GM12878 (cell line): ENCODE measurements at regions not wholly inside any gene's neighbourhood (a gene's known extent, or its start where the extent isn't known, plus 50 kb on each side); places are given as distances from the start of the nearest gene placed in this dataset.

Experiments used
- ATAC-seq: fragments of 200-7000 bp; cut with Tn5 transposase; 3 replicates; pipeline ENCODE4 v1.9.1; 2020; ENCODE audit warnings: mild to moderate bottlenecking, moderate library complexity
- BruUV-seq: library from RNA; stranded (reverse); fragments of 400-500 nt; replicated peaks from 2 replicates; lab custom pipeline; 2021; lab: Mats Ljungman, UMichigan
- CTCF ChIA-PET: fragments of 300-600 bp; sonication (Branson Sonifier 250); formaldehyde crosslinking; extraction: SDS; loops from one replicate; lab custom pipeline; 2021; ENCODE audit warnings: inconsistent platforms; lab: Yijun Ruan, JAX
- POLR2A ChIA-PET: fragments of 350-600 bp; formaldehyde crosslinking; extraction: SDS; loops from one replicate; lab custom pipeline; 2021; ENCODE audit warnings: inconsistent platforms; lab: Charles Lee
- RAD21 ChIA-PET: fragments of 300-600 bp; sonication (Branson Sonifier 250); formaldehyde crosslinking; loops from one replicate; lab custom pipeline; 2023; ENCODE audit warnings: antibody characterized with exemption; ENCODE audit not compliant: unreplicated experiment; lab: Charles Lee
- SMC1A ChIA-PET: fragments of 300-600 bp; sonication (Branson Sonifier 250); formaldehyde crosslinking; loops from one replicate; lab custom pipeline; 2023; ENCODE audit not compliant: unreplicated experiment, uncharacterized antibody; lab: Charles Lee
- DNase-seq: peaks from one replicate; pipeline ENCODE4 v3.0.0-alpha.2; 2011; ENCODE audit warnings: low read depth, low spot score
- FAIRE-seq: peaks from 3 replicates; lab custom pipeline; 2011; peaks lifted over from hg19 to GRCh38; lab: Jason Lieb, UNC
- H2AFZ ChIP-seq: 2 replicates; pipeline ENCODE4 v1.6.0; 2011; ENCODE audit warnings: low read depth, low read length, control low read depth; ENCODE audit not compliant: control insufficient read depth
- H3K27ac ChIP-seq: 2 replicates; pipeline ENCODE4 v1.5.1; 2011; ENCODE audit warnings: control low read depth; ENCODE audit not compliant: control insufficient read depth, insufficient read depth
- H3K27me3 ChIP-seq, 2 experiments: replicated peaks in 1 of 2; 2 replicates each; pipeline versions ENCODE4 v1.6.0 to v1.6.1; 2011; ENCODE audit warnings: low read length in 1 of 2; ENCODE audit not compliant: control insufficient read depth in 2 of 2, insufficient read depth in 2 of 2
- H3K36me3 ChIP-seq, 2 experiments: 2 replicates each; pipeline ENCODE4 v1.5.1; 2011; ENCODE audit warnings: low read length in 1 of 2; ENCODE audit not compliant: control insufficient read depth in 2 of 2, insufficient read depth in 2 of 2
- H3K4me1 ChIP-seq: 2 replicates; pipeline ENCODE4 v1.6.1; 2011; ENCODE audit warnings: mild to moderate bottlenecking, low read length, moderate library complexity, mixed read lengths; ENCODE audit not compliant: control insufficient read depth, insufficient read depth
- H3K4me2 ChIP-seq: 2 replicates; pipeline ENCODE4 v1.6.0; 2011; ENCODE audit warnings: control low read depth; ENCODE audit not compliant: control insufficient read depth, insufficient read depth
- H3K4me3 ChIP-seq: fragments of 200-600 bp; sonication (generic); 2 replicates; pipeline ENCODE4 v1.5.1; 2016
- H3K79me2 ChIP-seq: 2 replicates; pipeline ENCODE4 v1.6.0; 2011; ENCODE audit warnings: low read length; ENCODE audit not compliant: control insufficient read depth, insufficient read depth
- H3K9ac ChIP-seq: 2 replicates; pipeline ENCODE4 v1.8.0; 2011; ENCODE audit warnings: low read length, control low read depth, mixed read lengths; ENCODE audit not compliant: control insufficient read depth, insufficient read depth
- H3K9me3 ChIP-seq: replicated peaks from 3 replicates; pipeline ENCODE4 v1.5.1; 2011; ENCODE audit warnings: mild to moderate bottlenecking, low read length; ENCODE audit not compliant: control insufficient read depth, insufficient read depth
- H4K20me1 ChIP-seq: 2 replicates; pipeline ENCODE4 v1.6.0; 2011; ENCODE audit not compliant: control insufficient read depth, insufficient read depth
- CBX3 ChIP-seq: fragments of 200-600 bp; sonication (generic); IDR thresholded peaks from 2 replicates; pipeline ENCODE4 v1.6.1; 2016; ENCODE audit warnings: low read depth, borderline replicate concordance
- CREB1 ChIP-seq: IDR thresholded peaks from 2 replicates; pipeline ENCODE4 v1.6.1; 2012; ENCODE audit warnings: low read depth, mild to moderate bottlenecking, inconsistent platforms
- GATAD2B ChIP-seq: fragments of 450-650 bp; conservative IDR thresholded peaks from 2 replicates; pipeline ENCODE4 v1.6.1; 2017; ENCODE audit warnings: low read depth, mild to moderate bottlenecking, moderate library complexity
- MYB ChIP-seq: fragments of 150-350 bp; IDR thresholded peaks from 2 replicates; pipeline ENCODE4 v1.6.1; 2014; ENCODE audit warnings: mild to moderate bottlenecking, low read depth, low read length, borderline replicate concordance
- PAX5 ChIP-seq: IDR thresholded peaks from 2 replicates; pipeline ENCODE4 v1.6.1; 2011; ENCODE audit warnings: low read depth, low read length, borderline replicate concordance
- PAX8 ChIP-seq: fragments of 450-650 bp; IDR thresholded peaks from 2 replicates; pipeline ENCODE4 v1.6.1; 2017; ENCODE audit warnings: mild to moderate bottlenecking, moderate library complexity
- SMC3 ChIP-seq: IDR thresholded peaks from 2 replicates; pipeline ENCODE4 v1.6.1; 2011; ENCODE audit warnings: low read length, improper control_type of control experiment, borderline replicate concordance
- SUPT20H ChIP-seq: IDR thresholded peaks from 2 replicates; pipeline ENCODE4 v1.6.1; 2011; ENCODE audit warnings: low read depth, mild to moderate bottlenecking, low read length, moderate library complexity, borderline replicate concordance; ENCODE audit not compliant: control insufficient read depth
- WRNIP1 ChIP-seq: IDR thresholded peaks from 2 replicates; pipeline ENCODE4 v1.6.1; 2011; ENCODE audit warnings: low read depth, low read length, improper control_type of control experiment, borderline replicate concordance
- WGBS: methylation state at CpG from one replicate; pipeline ENCODE4 v1.1.6; 2016; ENCODE audit warnings: low lambda C conversion rate; ENCODE audit not compliant: insufficient replicate concordance, insufficient coverage; ENCODE audit errors: missing lambda C conversion rate; 5-methylcytosine and 5-hydroxymethylcytosine counted together
- in situ Hi-C: fragments of 300-500 bp; cut with MboI; formaldehyde crosslinking; loops from 9 replicates; pipeline ENCODE4 v1.14.3; 2018; ENCODE audit warnings: mixed read lengths
- intact Hi-C: fragments of 100-400 bp; cut with micrococcal nuclease; formaldehyde crosslinking; loops from one replicate; pipeline ENCODE4 v1.14.2; 2022; ENCODE audit not compliant: unreplicated experiment
- TF ChIP-seq, protein P1 (sequence below): fragments of 450-650 bp; formaldehyde crosslinking; IDR thresholded peaks from 2 replicates; pipeline ENCODE4 v1.4.0; 2020; ENCODE audit warnings: mild to moderate bottlenecking, moderate library complexity

GRCh38 chr20:26216025-26216424 lies 519.4 kb upstream of the ZNF337 start:
- ChIA-PET SMC1A (no interaction called here), RAD21 (no interaction called here), CTCF (no interaction called here), POLR2A (no interaction called here)
- Histone ChIP-seq H3K4me3 (no peak overlapping the region), H3K9ac (no peak overlapping the region), H3K9me3 (no peaks in the 10 kb centered on the region), H3K4me1 (no peaks in the 10 kb centered on the region), H3K4me2 (no peak overlapping the region), H4K20me1 (no peaks in the 10 kb centered on the region), H3K36me3 (no peaks in the 10 kb centered on the region), H3K27ac (no peak overlapping the region), H2AFZ (no peak overlapping the region), H3K27me3 (no peaks in the 10 kb centered on the region), H3K79me2 (no peaks in the 10 kb centered on the region)
- ATAC-seq (no peak), FAIRE-seq (no peak), DNase-seq (no peak)
- BruUV-seq = no TSS peak
- 0% methylated on average over 1 of the region's 1 CpG for WGBS
- in situ Hi-C loops = no loop called here
- no peak for TF ChIP-seq CREB1
- no peak for TF ChIP-seq GATAD2B
- no peak for TF ChIP-seq SUPT20H
- TF ChIP-seq, protein P1, sequence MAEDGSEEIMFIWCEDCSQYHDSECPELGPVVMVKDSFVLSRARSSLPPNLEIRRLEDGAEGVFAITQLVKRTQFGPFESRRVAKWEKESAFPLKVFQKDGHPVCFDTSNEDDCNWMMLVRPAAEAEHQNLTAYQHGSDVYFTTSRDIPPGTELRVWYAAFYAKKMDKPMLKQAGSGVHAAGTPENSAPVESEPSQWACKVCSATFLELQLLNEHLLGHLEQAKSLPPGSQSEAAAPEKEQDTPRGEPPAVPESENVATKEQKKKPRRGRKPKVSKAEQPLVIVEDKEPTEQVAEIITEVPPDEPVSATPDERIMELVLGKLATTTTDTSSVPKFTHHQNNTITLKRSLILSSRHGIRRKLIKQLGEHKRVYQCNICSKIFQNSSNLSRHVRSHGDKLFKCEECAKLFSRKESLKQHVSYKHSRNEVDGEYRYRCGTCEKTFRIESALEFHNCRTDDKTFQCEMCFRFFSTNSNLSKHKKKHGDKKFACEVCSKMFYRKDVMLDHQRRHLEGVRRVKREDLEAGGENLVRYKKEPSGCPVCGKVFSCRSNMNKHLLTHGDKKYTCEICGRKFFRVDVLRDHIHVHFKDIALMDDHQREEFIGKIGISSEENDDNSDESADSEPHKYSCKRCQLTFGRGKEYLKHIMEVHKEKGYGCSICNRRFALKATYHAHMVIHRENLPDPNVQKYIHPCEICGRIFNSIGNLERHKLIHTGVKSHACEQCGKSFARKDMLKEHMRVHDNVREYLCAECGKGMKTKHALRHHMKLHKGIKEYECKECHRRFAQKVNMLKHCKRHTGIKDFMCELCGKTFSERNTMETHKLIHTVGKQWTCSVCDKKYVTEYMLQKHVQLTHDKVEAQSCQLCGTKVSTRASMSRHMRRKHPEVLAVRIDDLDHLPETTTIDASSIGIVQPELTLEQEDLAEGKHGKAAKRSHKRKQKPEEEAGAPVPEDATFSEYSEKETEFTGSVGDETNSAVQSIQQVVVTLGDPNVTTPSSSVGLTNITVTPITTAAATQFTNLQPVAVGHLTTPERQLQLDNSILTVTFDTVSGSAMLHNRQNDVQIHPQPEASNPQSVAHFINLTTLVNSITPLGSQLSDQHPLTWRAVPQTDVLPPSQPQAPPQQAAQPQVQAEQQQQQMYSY (CRISPR knock-in tag) = no peak
- no peak for TF ChIP-seq PAX8
- TF ChIP-seq MYB = no peak
- TF ChIP-seq PAX5 = no peak
- TF ChIP-seq SMC3 = no peak
- no peak for TF ChIP-seq WRNIP1
- no peak for TF ChIP-seq CBX3
- intact Hi-C loops = no loop called here
